HG02588 (cell line): ENCODE measurements at regions not wholly inside any gene's neighbourhood (a gene's known extent, or its start where the extent isn't known, plus 50 kb on each side); places are given as distances from the start of the nearest gene placed in this dataset.

Source experiments
- ATAC-seq: cut with Tn5 transposase; IDR thresholded peaks from one replicate; pipeline ENCODE4 v1.9.1; 2021; ENCODE audit warnings: mild to moderate bottlenecking, moderate library complexity; ENCODE audit not compliant: unreplicated experiment

- no peak for ATAC-seq
Measured at GRCh38 chr1:98049370-98050135, 128.7 kb upstream of the DPYD start.

- no peak for ATAC-seq
Measured at GRCh38 chr1:98048751-98049325, 128.0 kb upstream of the DPYD start.

- peak; percentile 51 for ATAC-seq
Measured at GRCh38 chr1:98048244-98048643, 127.4 kb upstream of the DPYD start.

GRCh38 chr1:98047171-98047570 lies 126.3 kb upstream of the DPYD start:
- no peak for ATAC-seq

- ATAC-seq, result no peak
Measured at GRCh38 chr1:98045767-98046641, 125.2 kb upstream of the DPYD start.

- ATAC-seq, result no peak
Measured at GRCh38 chr1:98045211-98045766, 124.5 kb upstream of the DPYD start.

- ATAC-seq, result no peak
Measured at GRCh38 chr1:98044766-98045165, 123.9 kb upstream of the DPYD start.

GRCh38 chr1:98044071-98044697 lies 123.3 kb upstream of the DPYD start:
- ATAC-seq, result no peak

GRCh38 chr1:98035602-98036002 lies 114.8 kb upstream of the DPYD start:
- ATAC-seq, result no peak

- no peak for ATAC-seq
Measured at GRCh38 chr1:98034505-98034904, 113.7 kb upstream of the DPYD start.

GRCh38 chr1:98032958-98033357 lies 112.1 kb upstream of the DPYD start:
- ATAC-seq, result no peak

- ATAC-seq, result no peak
Measured at GRCh38 chr1:98030976-98031375, 110.1 kb upstream of the DPYD start.

- ATAC-seq, result no peak
Measured at GRCh38 chr1:98030483-98030882, 109.6 kb upstream of the DPYD start.

GRCh38 chr1:98028800-98029199 lies 108.0 kb upstream of the DPYD start:
- ATAC-seq, result no peak

GRCh38 chr1:98027103-98027705 lies 106.4 kb upstream of the DPYD start:
- ATAC-seq, result no peak

- no peak for ATAC-seq
Measured at GRCh38 chr1:98025858-98026257, 105.0 kb upstream of the DPYD start.

GRCh38 chr1:98021126-98021525 lies 100.3 kb upstream of the DPYD start:
- ATAC-seq, result no peak

- no peak for ATAC-seq
Measured at GRCh38 chr1:98019747-98020146, 98.9 kb upstream of the DPYD start.

- ATAC-seq, result no peak
Measured at GRCh38 chr1:98018074-98018473, 97.2 kb upstream of the DPYD start.

- ATAC-seq, result no peak
Measured at GRCh38 chr1:98017184-98017583, 96.3 kb upstream of the DPYD start.

- ATAC-seq, result no peak
Measured at GRCh38 chr1:98008373-98008772, 87.5 kb upstream of the DPYD start.
